Pancreas (tissue), 10 donors: ENCODE measurements at regions not wholly inside any gene's neighbourhood (a gene's known extent, or its start where the extent isn't known, plus 50 kb on each side); places are given as distances from the start of the nearest gene placed in this dataset.

Experiments used
- ATAC-seq, 4 donors: fragments of 200-7000 bp; cut with Tn5 transposase; one replicate each; pipeline versions ENCODE4 v1.8.0 to v1.9.1; 2020; ENCODE audit warnings: mild to moderate bottlenecking in 4 of 4, moderate library complexity in 4 of 4
- DNase-seq, 6 donors: peaks; one replicate each; pipeline ENCODE4 v3.0.0-alpha.2; 2020
- FAIRE-seq: peaks from 2 replicates; lab custom pipeline; 2012; peaks lifted over from hg19 to GRCh38; lab: Jason Lieb, UNC
- H3K27ac ChIP-seq, 4 donors: fragments of 200-600 bp; sonication (generic); 1 replicate in 3 of 4; 2 replicates in 1 of 4; pipeline versions ENCODE4 v1.5.0 to v1.8.0; 2020
- H3K27me3 ChIP-seq, 4 donors: fragments of 200-600 bp; one replicate each; pipeline ENCODE4 v1.8.0; 2021
- H3K36me3 ChIP-seq, 3 donors: fragments of 200-600 bp; sonication (generic) in 1 of 3; one replicate each; pipeline versions ENCODE4 v1.5.0 to v1.8.0; 2020 to 2021
- H3K4me1 ChIP-seq, 3 donors: fragments of 200-600 bp; one replicate each; pipeline ENCODE4 v1.8.0; 2021
- H3K4me3 ChIP-seq, 4 donors: fragments of 200-600 bp; sonication (generic) in 2 of 4; one replicate each; pipeline versions ENCODE4 v1.5.0 to v1.8.0; 2020 to 2021
- H3K9me3 ChIP-seq, 4 donors: fragments of 200-600 bp; one replicate each; pipeline ENCODE4 v1.8.0; 2021
- CTCF ChIP-seq, 4 donors: fragments of 200-600 bp; sonication (generic) in 3 of 4; IDR thresholded peaks; one replicate each; pipeline versions ENCODE4 v1.5.0 to v1.8.0; 2021; ENCODE audit warnings: antibody characterized with exemption in 4 of 4
- WGBS, 2 donors: extraction: QIAGEN DNeasy Blood & Tissue Kit; methylation state at CpG; one replicate each; pipeline ENCODE4 v1.1.7; 2013; 5-methylcytosine and 5-hydroxymethylcytosine counted together
- intact Hi-C, 3 donors: fragments of 100-400 bp; cut with DNase I; formaldehyde crosslinking; loops; one replicate each; pipeline versions ENCODE4 v1.11.1 to v1.14.2; 2022
- donor health status: healthy with polysubstance abuse.
- donor health status: DM: no; HTN: no; CAD: no; lungs with moderate emphysema.
- donor health status: DM: no; HTN: no; CAD: no.
- donor health status: control.
- donor health status: control.
- donor health status: Bipolar disorder and iron deficiency.
- donor health status: DM: yes; HTN: yes; CAD: no.
- donor health status: DM: no; HTN: no; CAD: no.
- donor health status: DM: no; HTN: no; CAD: no.
- donor health status: DM: yes; HTN: yes; CAD: no.

- intact Hi-C loops = no loop called here
- FAIRE-seq = no peak
- H3K27me3 ChIP-seq = no peaks in the 10 kb centered on the region
- no peak overlapping the region for H3K4me3 ChIP-seq
- H3K36me3 ChIP-seq = no peaks in the 10 kb centered on the region
- no peak for ATAC-seq
- H3K9me3 ChIP-seq = no peaks in the 10 kb centered on the region
- TF ChIP-seq CTCF (IDR thresholded peaks at IDR 0.05) = no peak
- WGBS, 2 donors = 76 to 83% methylated on average over 2 of the region's 2 CpGs
- H3K27ac ChIP-seq = no peak overlapping the region
- no peak for DNase-seq
- no peaks in the 10 kb centered on the region for H3K4me1 ChIP-seq
These were observed 74.0 kb upstream of the TNR start for GRCh38 chr1:175817445-175817844.

- no peak for DNase-seq
- WGBS, 2 donors = 39% methylated on average over 3 of the region's 3 CpGs
These were observed 71.5 kb upstream of the TNR start for GRCh38 chr1:175814885-175815284.

GRCh38 chr1:175812936-175813335 is 69.5 kb upstream of the TNR start:
- FAIRE-seq = no peak
- H3K4me3 ChIP-seq = no peak overlapping the region
- intact Hi-C loops = no loop called here
- no peak overlapping the region for H3K27ac ChIP-seq
- ATAC-seq = no peak
- no peak for DNase-seq
- no peaks in the 10 kb centered on the region for H3K36me3 ChIP-seq
- no peak for TF ChIP-seq CTCF (IDR thresholded peaks at IDR 0.05)
- no peaks in the 10 kb centered on the region for H3K9me3 ChIP-seq
- WGBS, 2 donors = 74 to 84% methylated on average over 2 of the region's 2 CpGs
- peaks cover 5 to 18% (median 10%) of the 10 kb centered on the region in 3 donors for H3K4me1 ChIP-seq
- H3K27me3 ChIP-seq = no peaks in the 10 kb centered on the region

More at GRCh38 chr1:175814885-175815284, 71.5 kb upstream of the TNR start:
- TF ChIP-seq CTCF (IDR thresholded peaks at IDR 0.05) = no peak
- peaks cover 0 to 6% (median 4%) of the 10 kb centered on the region in 3 donors for H3K4me1 ChIP-seq
- no peaks in the 10 kb centered on the region for H3K27me3 ChIP-seq
- H3K9me3 ChIP-seq = no peaks in the 10 kb centered on the region
- H3K4me3 ChIP-seq = no peak overlapping the region
- FAIRE-seq (no peak), ATAC-seq (no peak)
- no peaks in the 10 kb centered on the region for H3K36me3 ChIP-seq
- no peak overlapping the region for H3K27ac ChIP-seq
- intact Hi-C loops = no loop called here

- intact Hi-C loops = no loop called here
- no peaks in the 10 kb centered on the region for H3K36me3 ChIP-seq
- H3K27ac ChIP-seq = no peak overlapping the region
- peaks cover 5 to 18% (median 10%) of the 10 kb centered on the region in 3 donors for H3K4me1 ChIP-seq
- FAIRE-seq (no peak), ATAC-seq (peak; percentile 75 to 88 (median 80)), DNase-seq (peak in 2 of 6 donors; percentile 14 to 45)
- no peaks in the 10 kb centered on the region for H3K9me3 ChIP-seq
- WGBS, 2 donors = 49 to 51% methylated on average over 2 of the region's 2 CpGs
- H3K4me3 ChIP-seq = no peak overlapping the region
- no peak for TF ChIP-seq CTCF (IDR thresholded peaks at IDR 0.05)
- no peaks in the 10 kb centered on the region for H3K27me3 ChIP-seq
These were observed 66.9 kb upstream of the TNR start for GRCh38 chr1:175810305-175810704.

- DNase-seq = no peak
- Histone ChIP-seq H3K9me3 (no peaks in the 10 kb centered on the region), H3K27ac (no peak overlapping the region), H3K36me3 (no peaks in the 10 kb centered on the region), H3K4me3 (no peak overlapping the region), H3K27me3 (no peaks in the 10 kb centered on the region), H3K4me1 (peaks cover 11 to 18% (median 12%) of the 10 kb centered on the region in 3 donors)
- peak in 3 of 4 donors; percentile 35 to 42 (median 36) for ATAC-seq
- no peak for TF ChIP-seq CTCF (IDR thresholded peaks at IDR 0.05)
- intact Hi-C loops = no loop called here
- no peak for FAIRE-seq
These were observed 65.6 kb upstream of the TNR start for GRCh38 chr1:175808999-175809398.
